ENCODE measurements at regions not wholly inside any gene's neighbourhood (a gene's known extent, or its start where the extent isn't known, plus 50 kb on each side); places are given as distances from the start of the nearest gene placed in this dataset.

DNA sequence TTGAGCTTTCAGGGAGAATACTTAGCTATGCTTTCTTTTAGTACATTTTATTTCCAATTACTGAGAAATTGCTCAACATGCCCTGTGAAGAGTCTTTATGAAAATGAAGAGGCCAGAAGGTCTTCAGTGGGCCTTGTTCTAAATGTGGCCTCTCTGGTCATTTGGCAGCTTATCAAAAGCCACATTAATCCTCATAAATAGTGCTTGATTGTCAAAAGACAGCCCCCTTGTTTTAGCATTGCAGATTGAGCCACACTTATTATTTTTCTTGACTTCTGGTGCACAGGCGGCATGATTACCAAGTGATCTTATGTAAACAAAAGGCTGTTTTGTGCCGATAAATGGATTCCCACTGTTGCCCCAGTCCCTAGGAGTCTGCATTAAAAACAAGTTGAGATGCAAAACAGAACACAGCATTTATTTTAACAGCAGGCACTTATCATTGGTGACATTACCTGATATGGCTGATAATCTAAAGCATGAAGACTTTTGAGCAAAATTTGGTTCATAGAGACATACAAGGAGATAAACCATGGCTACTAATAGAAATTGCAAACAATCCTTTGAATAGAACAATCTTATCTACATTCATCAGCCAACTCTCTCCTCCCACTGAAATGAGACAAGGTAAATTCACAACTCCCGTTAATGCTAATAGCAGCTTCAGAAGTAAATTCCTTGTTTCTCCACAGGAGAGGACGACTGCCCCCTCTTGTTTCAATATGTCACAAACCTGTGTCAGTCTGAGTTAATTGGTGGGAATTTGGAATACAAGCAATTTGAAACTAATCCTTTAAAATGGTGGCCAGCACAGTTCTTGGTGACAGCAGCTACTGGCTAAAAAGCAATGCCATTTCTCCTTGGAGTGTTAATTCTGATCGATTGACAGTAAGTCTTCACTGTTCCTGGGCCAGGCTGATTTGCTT is 194.3 kb downstream of the NSUN3 start:
- ATAC-seq (no peak), DNase-seq (ENCODE audit: low spot score) (no peak)

DNA sequence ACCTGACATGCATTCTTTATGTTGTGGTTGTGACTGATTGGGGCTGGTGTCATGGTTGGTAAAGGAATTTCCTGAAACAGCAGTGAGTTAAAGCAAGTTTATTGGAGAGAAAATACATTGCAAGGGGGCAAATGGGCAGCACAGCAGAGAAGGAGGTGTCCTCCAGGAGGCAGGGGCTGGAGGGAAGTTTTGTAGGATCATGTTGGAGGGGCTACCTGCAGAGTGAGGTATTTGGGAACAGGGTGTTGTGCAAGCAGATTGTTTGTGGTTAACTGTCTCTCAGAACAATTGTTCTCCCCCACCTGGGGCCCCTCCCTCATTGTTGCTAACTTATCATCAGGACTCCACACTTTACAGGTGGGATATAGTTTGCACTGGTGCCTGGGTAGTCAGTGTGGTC is 196.0 kb downstream of the NSUN3 start:
- no peak for DNase-seq (ENCODE audit: low spot score)
- ATAC-seq, result no peak

DNA sequence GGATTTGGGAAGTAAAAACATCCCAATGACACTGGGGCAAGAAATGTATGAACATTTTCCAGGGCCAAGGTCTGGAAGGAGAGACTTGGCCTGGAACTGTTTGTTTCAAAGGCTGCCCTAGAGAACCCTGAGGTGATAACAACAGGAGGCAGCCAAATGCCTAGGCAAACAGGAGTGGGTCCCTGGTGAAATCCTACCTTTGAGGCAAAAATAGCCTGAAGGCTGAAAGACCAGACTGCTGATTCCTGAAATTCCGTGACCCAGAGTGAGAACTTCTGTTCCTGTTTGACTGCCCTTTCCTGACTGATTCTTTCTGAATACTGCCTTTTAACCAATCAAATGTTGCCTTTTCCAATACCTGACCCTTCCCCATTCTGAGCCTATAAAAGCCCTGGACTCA is 196.4 kb downstream of the NSUN3 start:
- DNase-seq (ENCODE audit: low spot score) (no peak), ATAC-seq (no peak)

DNA sequence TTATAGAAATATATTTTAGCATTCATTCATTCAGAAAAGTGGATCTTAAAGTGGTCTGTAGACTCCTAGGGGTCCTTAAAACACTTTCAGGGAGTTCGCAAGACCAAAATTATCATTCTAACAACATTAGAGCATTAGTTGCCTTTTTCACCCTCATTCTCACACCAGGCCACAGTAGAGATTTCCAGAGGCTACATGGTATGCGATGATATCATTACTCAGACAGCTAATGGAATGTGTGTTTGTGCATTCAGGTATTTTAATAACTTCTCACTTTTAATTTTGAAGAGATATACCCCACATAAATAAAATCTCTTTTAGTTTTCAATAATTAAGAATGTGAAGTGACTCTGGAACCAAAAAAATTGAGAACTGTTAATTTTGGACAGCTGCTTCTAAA is 206.9 kb downstream of the NSUN3 start:
- no peak for DNase-seq (ENCODE audit: low spot score)
- ATAC-seq, result no peak

DNA sequence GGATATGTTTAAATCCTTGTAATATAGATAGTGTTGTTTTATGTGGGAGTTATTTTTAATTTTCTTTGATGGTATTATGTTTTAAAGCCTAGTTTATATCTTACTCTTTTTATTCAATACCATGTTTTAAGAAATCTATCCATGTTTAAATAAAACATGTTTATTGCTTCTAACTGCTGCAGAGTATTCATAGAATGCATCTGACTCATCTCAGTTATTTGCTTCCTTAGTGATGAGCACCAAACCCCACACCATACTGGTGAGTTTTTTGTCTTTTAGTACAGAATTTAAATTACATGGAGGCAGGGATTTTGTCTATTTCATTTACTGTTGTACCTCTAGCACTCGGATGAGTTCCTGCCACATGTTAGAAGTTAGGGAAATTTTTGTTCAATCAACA is 209.2 kb downstream of the NSUN3 start:
- no peak for ATAC-seq
- DNase-seq (ENCODE audit: low spot score), result no peak

DNA sequence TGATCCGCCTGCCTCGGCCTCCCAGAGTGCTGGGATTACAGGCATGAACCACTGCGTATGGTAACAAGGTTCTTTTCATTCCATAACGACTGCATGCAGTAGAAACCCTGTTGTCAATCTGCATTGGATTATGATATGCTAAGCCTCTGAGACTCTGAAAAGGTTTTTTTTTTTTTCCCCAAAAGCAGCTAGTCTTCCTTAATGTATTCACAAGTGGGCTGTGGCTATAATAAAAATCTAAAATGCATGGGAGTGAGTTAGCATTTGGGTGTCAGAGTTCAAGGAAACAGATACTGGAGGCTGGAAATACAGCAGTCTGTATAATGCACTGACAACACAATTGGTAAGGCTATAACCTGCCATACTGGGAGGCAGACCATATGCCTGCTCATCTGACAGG is 218.1 kb downstream of the NSUN3 start:
- ATAC-seq, result no peak
- DNase-seq (ENCODE audit: low spot score), result no peak

DNA sequence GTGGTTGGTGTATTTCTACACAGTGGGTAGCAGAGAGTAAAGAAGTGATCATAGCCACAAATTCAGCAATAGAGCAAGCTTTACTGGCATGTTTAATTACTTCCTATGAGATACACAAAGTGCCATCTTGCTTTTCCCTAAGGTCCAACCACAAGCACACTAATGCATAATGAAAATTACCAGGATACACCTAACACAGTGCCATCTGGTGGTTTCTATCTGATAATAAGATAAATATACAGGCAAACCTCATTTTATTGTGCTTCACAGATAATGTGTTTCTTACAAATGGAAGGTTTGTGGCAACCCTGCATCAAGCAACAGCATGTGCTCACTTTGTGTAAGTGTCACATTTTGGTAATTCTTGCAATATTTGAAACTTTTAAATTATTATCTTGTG is 223.0 kb downstream of the NSUN3 start:
- ATAC-seq (peak; percentile 68), DNase-seq (ENCODE audit: low spot score) (no peak)

DNA sequence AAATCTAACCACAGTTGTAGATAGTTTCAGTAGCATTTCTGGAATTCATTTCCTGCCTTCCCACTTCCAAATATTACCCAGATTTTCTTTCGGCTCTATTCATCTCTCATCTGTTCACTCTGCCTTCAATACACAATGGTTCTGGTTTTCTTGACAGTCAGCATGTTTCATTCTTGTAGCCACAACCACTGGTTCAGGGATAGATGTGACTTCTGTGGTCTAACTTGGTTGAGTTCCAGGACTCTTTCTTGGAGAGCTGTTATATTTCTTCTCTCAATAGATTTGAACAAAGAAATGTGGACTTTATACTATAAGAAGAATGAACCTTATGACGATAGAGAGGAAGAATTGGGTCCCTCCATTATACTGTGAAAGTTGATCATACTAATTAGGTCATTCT is 228.8 kb downstream of the NSUN3 start:
- no peak for DNase-seq (ENCODE audit: low spot score)
- ATAC-seq, result no peak

DNA sequence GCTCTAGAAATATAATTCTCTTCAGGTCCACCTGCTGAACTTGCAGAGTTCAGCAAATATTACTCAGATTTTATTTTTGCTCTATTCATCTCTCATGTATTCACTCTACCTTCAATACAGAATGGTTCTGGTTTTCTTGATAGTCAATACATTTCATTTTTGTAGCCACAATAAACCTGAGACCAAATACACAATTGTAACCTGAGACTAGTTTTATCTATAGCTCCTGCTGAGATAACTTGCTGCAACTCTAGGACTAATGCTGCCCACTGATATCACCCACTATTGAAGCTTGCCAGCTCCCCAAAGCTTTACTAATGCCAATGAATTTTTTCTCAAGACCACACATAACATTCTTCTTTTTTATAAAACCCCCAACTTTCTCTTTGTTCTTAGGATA is 229.3 kb downstream of the NSUN3 start:
- DNase-seq (ENCODE audit: low spot score) (no peak), ATAC-seq (no peak)

DNA sequence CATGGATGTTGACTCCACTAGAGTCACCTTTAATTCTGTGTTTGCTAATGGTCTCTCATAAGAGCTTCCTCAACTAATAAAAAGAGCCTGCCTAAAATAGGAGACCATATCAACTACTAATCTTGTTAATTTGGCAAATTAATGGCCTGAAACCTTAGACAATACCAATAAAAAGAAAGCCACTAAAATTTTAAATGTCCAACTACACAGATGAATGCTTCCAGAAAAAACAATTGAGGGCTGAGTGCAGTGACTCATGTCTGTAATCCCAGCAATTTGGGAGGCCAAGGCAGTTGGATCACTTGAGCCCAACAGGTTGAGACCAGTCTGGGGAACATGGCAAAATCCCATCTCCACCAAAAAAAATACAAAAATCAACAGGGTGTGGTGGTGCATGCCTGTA is 230.9 kb downstream of the NSUN3 start:
- DNase-seq (ENCODE audit: low spot score) (no peak), ATAC-seq (no peak)

DNA sequence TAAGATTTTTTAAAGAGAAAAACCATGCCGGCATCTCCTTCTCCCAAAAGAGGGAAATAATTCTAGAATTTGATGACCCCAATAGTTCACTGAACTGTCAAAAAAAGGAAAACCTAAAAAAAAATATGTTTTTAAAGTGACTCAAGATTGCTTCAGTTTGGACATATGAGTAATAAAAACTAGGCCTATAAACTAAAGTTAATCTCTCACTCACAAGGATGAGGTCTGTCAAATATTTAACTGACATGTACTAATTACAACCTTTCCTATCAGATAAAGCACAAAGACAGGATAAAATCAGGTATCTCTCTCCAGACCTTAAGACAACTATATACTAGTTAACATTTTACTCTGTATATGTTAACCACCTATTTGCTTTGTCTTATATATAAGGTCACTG is 231.9 kb downstream of the NSUN3 start:
- DNase-seq (ENCODE audit: low spot score) (no peak), ATAC-seq (no peak)

DNA sequence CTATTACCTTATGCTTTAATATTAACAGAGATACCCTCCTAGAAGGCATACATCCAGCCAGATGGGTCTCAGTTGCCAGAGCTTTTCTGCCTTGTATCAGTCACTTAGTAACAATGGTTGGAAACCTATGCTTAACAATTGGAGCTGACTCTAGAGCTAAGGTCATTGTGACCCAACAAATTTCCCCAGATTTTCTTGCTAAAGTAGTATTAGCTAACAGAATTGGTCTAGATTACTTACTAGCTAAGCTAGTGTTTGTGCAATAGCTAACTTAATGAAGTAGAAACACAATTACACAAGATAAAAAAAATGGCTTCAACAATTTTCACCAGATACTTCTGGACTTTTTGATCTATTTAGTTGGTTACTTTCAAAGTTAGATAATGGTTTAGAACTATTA is 236.9 kb downstream of the NSUN3 start:
- no peak for ATAC-seq
- no peak for DNase-seq (ENCODE audit: low spot score)

DNA sequence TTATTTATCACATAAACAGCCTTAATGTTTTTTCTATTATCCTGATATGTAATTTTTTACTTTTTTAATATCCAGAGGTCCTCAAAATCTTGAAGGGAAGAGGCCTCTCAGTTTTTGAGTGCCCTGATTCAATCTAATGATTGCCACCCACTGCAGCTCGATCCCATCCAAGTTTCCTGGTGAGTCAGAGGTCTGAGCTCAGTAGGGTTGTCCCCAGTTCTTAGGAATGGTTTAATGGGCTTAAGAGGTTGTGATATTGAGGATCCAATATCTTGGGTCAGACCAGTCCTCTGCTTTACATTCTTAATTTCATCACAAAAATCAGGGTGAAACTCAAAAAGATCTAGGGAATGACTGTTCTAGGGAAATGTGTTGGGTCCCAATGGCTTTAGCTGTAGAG is 238.5 kb downstream of the NSUN3 start:
- DNase-seq (ENCODE audit: low spot score), result no peak
- ATAC-seq, result no peak

DNA sequence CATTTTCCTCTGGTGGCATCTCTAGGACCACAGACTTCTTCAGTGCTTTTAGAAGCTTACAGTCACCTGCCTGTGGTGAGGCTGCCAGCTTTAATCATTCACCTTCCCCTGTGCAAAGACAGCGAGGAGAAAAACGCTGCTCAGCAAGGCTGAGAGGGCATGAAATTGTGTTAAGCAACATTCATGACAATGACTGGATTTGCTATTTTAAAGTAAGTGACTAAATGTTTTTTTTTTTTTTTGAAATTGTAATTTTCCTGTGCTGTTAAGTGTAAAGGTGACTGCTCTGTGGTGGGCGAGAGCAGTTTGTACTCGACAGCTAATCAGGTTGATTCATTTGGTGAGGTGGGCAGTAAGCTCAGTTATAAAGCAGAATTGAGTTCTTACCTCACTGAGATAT is 240.4 kb downstream of the NSUN3 start:
- ATAC-seq, result no peak
- no peak for DNase-seq (ENCODE audit: low spot score)

DNA sequence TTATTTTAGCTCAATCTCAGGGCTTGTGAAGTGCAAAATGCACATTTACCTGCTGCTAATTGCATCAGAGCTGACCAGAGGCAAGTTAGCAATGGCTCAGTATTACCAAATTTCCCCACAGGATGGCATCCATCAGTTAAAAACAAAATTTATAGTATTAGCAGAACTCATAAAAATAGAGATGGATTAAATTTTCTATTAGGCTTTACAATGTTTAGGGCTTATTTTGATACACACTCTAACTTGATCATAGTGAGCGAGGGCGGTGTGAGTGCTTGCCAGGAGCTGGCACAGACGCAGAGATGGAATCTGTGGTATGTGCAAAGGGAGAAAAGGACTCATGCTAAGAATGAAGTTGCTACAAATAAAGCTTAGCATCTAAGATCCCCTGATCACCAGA is 241.0 kb downstream of the NSUN3 start:
- DNase-seq (ENCODE audit: low spot score) (no peak), ATAC-seq (no peak)

DNA sequence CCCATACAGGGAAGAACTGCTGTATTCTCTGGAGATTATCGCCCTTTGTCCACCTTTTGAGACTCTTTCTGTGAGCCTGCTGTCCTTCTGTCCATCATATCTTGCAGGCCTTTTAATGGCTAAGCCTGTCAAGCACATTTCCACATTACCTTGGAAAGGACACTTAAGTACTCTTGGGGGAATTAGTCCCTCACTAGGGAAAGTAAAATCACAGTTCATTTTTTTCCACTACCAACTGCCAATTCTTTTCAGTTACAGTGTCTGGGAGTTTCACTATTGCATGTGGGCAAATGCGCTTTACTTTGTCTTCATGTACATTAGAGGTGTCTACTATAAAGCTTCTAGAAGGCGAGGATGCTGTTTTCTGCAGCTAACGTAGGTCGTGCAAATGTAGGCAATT is 242.1 kb downstream of the NSUN3 start:
- no peak for DNase-seq (ENCODE audit: low spot score)
- ATAC-seq, result no peak

DNA sequence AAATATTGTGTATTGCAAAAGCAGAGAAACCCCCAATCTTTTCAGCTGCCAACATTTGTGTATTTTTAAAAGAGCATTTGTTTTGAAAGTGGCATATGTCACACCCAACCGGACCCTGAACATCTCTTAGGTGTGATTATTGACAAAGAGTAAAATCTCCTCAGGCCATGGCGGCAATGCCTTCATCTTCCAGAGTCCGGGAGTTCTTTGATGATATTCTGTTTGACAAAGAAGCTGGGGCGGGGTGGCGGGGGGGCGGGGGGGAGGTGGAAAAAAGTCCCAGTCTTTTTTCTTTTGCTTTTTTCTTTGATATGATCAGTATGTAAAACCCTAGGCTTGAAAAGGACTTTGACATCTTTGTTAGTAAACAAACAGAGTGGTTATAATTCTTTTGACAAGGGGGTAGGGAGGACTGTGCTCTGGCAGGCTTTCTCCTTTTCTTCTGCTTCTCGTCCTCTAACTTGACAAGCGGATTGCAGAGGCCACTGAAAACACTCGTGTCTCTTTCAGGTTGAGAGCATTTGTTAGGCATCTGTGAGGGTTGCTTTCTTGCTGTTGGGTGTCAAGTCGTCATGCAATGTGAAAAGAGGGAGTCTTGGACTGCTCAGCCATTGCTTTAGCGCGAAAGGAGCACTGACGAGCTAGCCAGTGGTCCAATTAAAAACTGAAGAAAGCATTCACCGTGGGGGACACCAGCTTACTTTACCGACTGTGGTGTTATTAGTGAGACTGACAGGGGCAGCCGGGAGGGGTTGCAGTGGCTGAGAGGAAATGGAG is 243.2 kb downstream of the NSUN3 start:
- DNase-seq (ENCODE audit: low spot score) (no peak), ATAC-seq (no peak)

DNA sequence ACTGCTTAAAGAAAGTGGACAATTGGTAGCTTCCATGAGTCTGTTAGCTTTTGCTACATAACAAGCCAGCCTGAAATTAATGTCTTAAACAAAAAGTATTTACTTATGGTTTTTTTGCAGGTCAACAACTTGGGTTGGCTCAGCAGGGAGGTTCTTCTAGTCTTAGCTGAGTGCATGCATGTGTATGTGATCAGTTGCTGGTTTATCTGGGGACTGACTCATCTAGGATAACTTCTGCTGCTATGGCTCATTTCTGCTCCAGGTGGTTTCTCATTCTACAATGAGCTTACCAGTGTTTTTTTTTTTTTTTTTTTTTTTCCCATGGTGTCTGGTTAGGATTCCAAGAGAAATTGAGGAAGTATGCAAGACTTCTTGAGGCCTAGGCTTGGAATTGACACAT is 244.7 kb downstream of the NSUN3 start:
- ATAC-seq, result no peak
- no peak for DNase-seq (ENCODE audit: low spot score)

DNA sequence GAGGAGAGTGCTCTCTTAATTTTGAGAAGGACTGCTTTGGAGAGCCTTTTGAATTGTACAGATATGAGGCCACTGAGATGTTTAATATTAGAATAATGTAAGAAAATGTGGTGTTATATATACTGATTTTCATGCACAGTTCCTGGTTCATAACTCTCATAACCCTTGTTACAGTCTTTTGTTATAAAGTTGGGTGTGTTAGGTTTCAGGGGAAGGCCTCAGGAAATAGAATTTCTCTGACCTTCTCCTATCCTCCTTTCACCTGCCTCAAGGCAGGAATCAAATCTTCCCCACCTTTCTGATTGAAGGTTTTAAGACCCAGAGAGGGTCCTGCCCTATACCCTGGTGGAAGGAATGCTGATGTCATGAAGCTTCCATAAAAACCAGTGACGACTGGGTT is 245.9 kb downstream of the NSUN3 start:
- ATAC-seq, result no peak
- DNase-seq (ENCODE audit: low spot score), result no peak

DNA sequence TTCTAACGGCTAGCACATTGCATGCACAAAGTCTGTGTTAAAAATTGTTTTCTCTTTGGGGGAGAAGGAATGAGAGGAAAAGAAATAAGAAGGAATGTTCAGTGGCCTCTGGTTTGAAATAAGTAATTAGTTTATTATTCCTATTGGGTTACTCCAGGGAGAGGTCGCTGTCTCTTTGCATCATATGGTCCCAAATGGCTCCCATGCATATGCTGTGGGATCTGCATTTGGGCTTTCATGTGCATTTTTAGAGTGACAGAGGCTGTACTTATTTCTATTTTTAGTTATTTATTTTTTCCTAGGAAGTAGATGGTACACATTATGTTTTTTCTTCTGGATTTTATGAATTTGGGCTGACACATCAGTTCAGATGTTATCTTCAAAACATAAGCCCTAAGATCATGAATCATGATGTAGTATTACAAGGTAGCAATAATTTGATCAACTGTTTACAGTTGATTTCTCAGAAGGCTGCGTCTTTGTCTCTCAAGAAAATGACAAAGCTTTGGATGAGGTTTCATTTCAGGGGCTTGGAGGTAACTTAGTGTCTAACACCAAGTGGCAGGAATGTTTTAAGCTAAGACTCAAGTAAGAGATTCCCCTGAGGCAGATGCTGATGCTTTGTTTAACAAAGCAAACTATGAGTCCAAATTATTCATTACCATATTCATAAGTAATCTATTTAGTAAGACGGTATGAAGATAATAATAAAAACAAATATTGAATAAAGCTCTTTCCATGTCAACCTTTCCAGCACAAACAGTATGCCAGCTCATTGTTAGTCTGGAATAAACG is 247.7 kb downstream of the NSUN3 start:
- DNase-seq (ENCODE audit: low spot score) (no peak), ATAC-seq (no peak)

DNA sequence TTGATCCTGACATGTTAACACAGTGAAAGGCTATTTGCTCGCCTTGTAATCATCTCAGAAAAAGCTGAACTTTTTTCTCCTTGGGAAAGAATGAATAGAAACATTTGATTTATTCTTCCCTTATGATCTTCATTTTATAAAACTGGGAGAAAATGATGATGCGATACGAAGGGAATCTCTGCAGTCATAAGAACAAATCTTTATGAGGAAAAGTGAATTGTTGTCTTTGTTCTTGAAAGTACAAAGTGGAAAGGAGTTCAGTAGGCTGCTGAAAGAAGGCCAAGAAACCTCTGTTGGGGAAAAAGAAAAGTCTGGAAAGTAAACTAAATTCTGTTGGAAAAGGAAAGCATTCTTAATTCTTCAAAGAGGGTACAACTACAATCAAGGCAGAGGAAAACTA is 248.8 kb downstream of the NSUN3 start:
- no peak for DNase-seq (ENCODE audit: low spot score)
- ATAC-seq, result no peak

Data from left lobe of liver (tissue), 2 donors.